HEK293 (cell line): ENCODE measurements at regions not wholly inside any gene's neighbourhood (a gene's known extent, or its start where the extent isn't known, plus 50 kb on each side); places are given as distances from the start of the nearest gene placed in this dataset.

Experiments used
- CTCF ChIA-PET: fragments of 350-600 bp; formaldehyde crosslinking; extraction: SDS; loops from one replicate; lab custom pipeline; 2021; ENCODE audit warnings: antibody characterized with exemption; lab: Yijun Ruan, JAX
- POLR2A ChIA-PET: fragments of 300-600 bp; formaldehyde crosslinking; extraction: SDS; loops from one replicate; lab custom pipeline; 2020; ENCODE audit warnings: antibody characterized with exemption, inconsistent platforms; lab: Yijun Ruan, JAX
- H3K27ac ChIP-seq: fragments of 200-500 bp; sonication (Bioruptor generic); 2 replicates; pipeline ENCODE4 v1.5.1; 2014; ENCODE audit warnings: low read depth, low read length, control low read depth, inconsistent platforms; ENCODE audit errors: extremely low read depth
- H3K36me3 ChIP-seq, 2 experiments: fragments of 200-500 bp in 1 of 2; sonication (Bioruptor generic) in 1 of 2; 1 replicate in 1 of 2; 2 replicates in 1 of 2; pipeline ENCODE4 v1.5.1; 2014 to 2017; ENCODE audit warnings: inconsistent platforms in 2 of 2, low read length in 2 of 2; ENCODE audit not compliant: control insufficient read depth in 2 of 2, insufficient read depth in 1 of 2
- H3K4me1 ChIP-seq: fragments of 200-500 bp; sonication (Bioruptor generic); 2 replicates; pipeline ENCODE4 v1.5.1; 2014; ENCODE audit warnings: mild to moderate bottlenecking, low read length, inconsistent platforms; ENCODE audit not compliant: control insufficient read depth, insufficient read depth
- H3K4me3 ChIP-seq: 2 replicates; pipeline ENCODE4 v1.5.1; 2011; ENCODE audit warnings: low read depth, mild to moderate bottlenecking, control low read depth, low read length, moderate library complexity
- H3K9me3 ChIP-seq: fragments of 200-500 bp; sonication (Bioruptor generic); 2 replicates; pipeline ENCODE4 v1.5.1; 2014; ENCODE audit warnings: low read depth, low read length, inconsistent platforms; ENCODE audit not compliant: control insufficient read depth, insufficient read depth
- GLI4 ChIP-seq: fragments of 450-650 bp; formaldehyde crosslinking; IDR thresholded peaks from 2 replicates; pipeline ENCODE4 v1.5.1; 2016; ENCODE audit warnings: missing biosample characterization, missing genetic modification characterization
- PRDM1 ChIP-seq: fragments of 450-650 bp; formaldehyde crosslinking; IDR thresholded peaks from 2 replicates; pipeline ENCODE4; 2016; ENCODE audit warnings: missing biosample characterization, missing genetic modification characterization
- RBAK ChIP-seq: fragments of 450-650 bp; formaldehyde crosslinking; IDR thresholded peaks from 2 replicates; pipeline ENCODE4 v1.5.1; 2016; ENCODE audit warnings: missing biosample characterization, missing genetic modification characterization
- SALL2 ChIP-seq: fragments of 450-650 bp; formaldehyde crosslinking; IDR thresholded peaks from 2 replicates; pipeline ENCODE4 v1.5.0; 2017; ENCODE audit warnings: missing biosample characterization, mild to moderate bottlenecking, missing genetic modification characterization, borderline replicate concordance
- YY2 ChIP-seq: fragments of 450-650 bp; formaldehyde crosslinking; IDR thresholded peaks from 2 replicates; pipeline ENCODE4 v1.5.1; 2016; ENCODE audit warnings: missing biosample characterization, missing genetic modification characterization
- ZBTB21 ChIP-seq: fragments of 450-650 bp; formaldehyde crosslinking; IDR thresholded peaks from 2 replicates; pipeline ENCODE4 v1.5.1; 2017; ENCODE audit warnings: missing biosample characterization, missing genetic modification characterization
- ZBTB8A ChIP-seq: fragments of 450-650 bp; formaldehyde crosslinking; IDR thresholded peaks from 2 replicates; pipeline ENCODE4 v1.5.1; 2016; ENCODE audit warnings: missing biosample characterization, missing genetic modification characterization
- ZFP3 ChIP-seq: fragments of 450-650 bp; formaldehyde crosslinking; IDR thresholded peaks from 2 replicates; pipeline ENCODE4 v1.5.1; 2016; ENCODE audit warnings: low read depth, missing biosample characterization, missing genetic modification characterization
- ZNF114 ChIP-seq: fragments of 450-650 bp; formaldehyde crosslinking; IDR thresholded peaks from 2 replicates; pipeline ENCODE4 v1.5.0; 2017; ENCODE audit warnings: missing biosample characterization, missing genetic modification characterization
- ZNF132 ChIP-seq: fragments of 450-650 bp; formaldehyde crosslinking; IDR thresholded peaks from 2 replicates; pipeline ENCODE4 v1.5.1; 2017; ENCODE audit warnings: missing biosample characterization, missing genetic modification characterization, borderline replicate concordance
- ZNF16 ChIP-seq: fragments of 450-650 bp; formaldehyde crosslinking; IDR thresholded peaks from 2 replicates; pipeline ENCODE4 v1.5.1; 2016; ENCODE audit warnings: low read depth, missing biosample characterization, missing genetic modification characterization
- ZNF175 ChIP-seq: fragments of 450-650 bp; formaldehyde crosslinking; IDR thresholded peaks from 2 replicates; pipeline ENCODE4 v1.5.1; 2016; ENCODE audit warnings: missing biosample characterization, missing genetic modification characterization
- ZNF274 ChIP-seq, 2 experiments: fragments of 200-500 bp in 1 of 2; fragments of 450-650 bp in 1 of 2; sonication (Bioruptor generic) in 1 of 2; formaldehyde crosslinking in 1 of 2; IDR thresholded peaks; 2 replicates each; pipeline versions ENCODE4 v1.5.1 to v1.6.1; 2014 to 2016; ENCODE audit warnings: borderline replicate concordance in 1 of 2, inconsistent platforms in 1 of 2, low read length in 1 of 2, missing biosample characterization in 1 of 2, missing genetic modification characterization in 1 of 2
- ZNF302 ChIP-seq: fragments of 450-650 bp; formaldehyde crosslinking; IDR thresholded peaks from 2 replicates; pipeline ENCODE4 v1.5.1; 2016; ENCODE audit warnings: missing biosample characterization, missing genetic modification characterization, low read depth
- ZNF350 ChIP-seq: fragments of 450-650 bp; formaldehyde crosslinking; IDR thresholded peaks from 2 replicates; pipeline ENCODE4 v1.5.0; 2017; ENCODE audit warnings: missing biosample characterization, mild to moderate bottlenecking, missing genetic modification characterization
- ZNF354C ChIP-seq: fragments of 450-650 bp; formaldehyde crosslinking; IDR thresholded peaks from 2 replicates; pipeline ENCODE4 v1.5.1; 2016; ENCODE audit warnings: missing biosample characterization, missing genetic modification characterization, low read depth, borderline replicate concordance
- ZNF521 ChIP-seq: fragments of 450-650 bp; formaldehyde crosslinking; IDR thresholded peaks from 2 replicates; pipeline ENCODE4 v1.5.1; 2017; ENCODE audit warnings: missing biosample characterization, mild to moderate bottlenecking, missing genetic modification characterization
- ZNF558 ChIP-seq: fragments of 450-650 bp; formaldehyde crosslinking; IDR thresholded peaks from 2 replicates; pipeline ENCODE4 v1.5.1; 2016; ENCODE audit warnings: missing biosample characterization, missing genetic modification characterization
- ZNF610 ChIP-seq: fragments of 450-650 bp; formaldehyde crosslinking; IDR thresholded peaks from 2 replicates; pipeline ENCODE4 v1.5.1; 2016; ENCODE audit warnings: missing biosample characterization, missing genetic modification characterization, borderline replicate concordance
- ZNF654 ChIP-seq: fragments of 450-650 bp; formaldehyde crosslinking; IDR thresholded peaks from 2 replicates; pipeline ENCODE4 v1.5.1; 2016; ENCODE audit warnings: low read depth, missing biosample characterization, missing genetic modification characterization
- ZNF664 ChIP-seq: fragments of 450-650 bp; formaldehyde crosslinking; IDR thresholded peaks from 2 replicates; pipeline ENCODE4 v1.5.1; 2016; ENCODE audit warnings: missing biosample characterization, missing genetic modification characterization
- ZNF707 ChIP-seq: fragments of 450-650 bp; formaldehyde crosslinking; IDR thresholded peaks from 2 replicates; pipeline ENCODE4 v1.5.1; 2016; ENCODE audit warnings: missing biosample characterization, missing genetic modification characterization
- ZNF76 ChIP-seq: fragments of 450-650 bp; formaldehyde crosslinking; IDR thresholded peaks from 2 replicates; pipeline ENCODE4; 2016; ENCODE audit warnings: low read depth, missing biosample characterization, missing genetic modification characterization, borderline replicate concordance
- ZNF777 ChIP-seq: fragments of 450-650 bp; formaldehyde crosslinking; IDR thresholded peaks from 2 replicates; pipeline ENCODE4 v1.5.1; 2017; ENCODE audit warnings: missing biosample characterization, missing genetic modification characterization, borderline replicate concordance
- ZSCAN16 ChIP-seq: fragments of 450-650 bp; formaldehyde crosslinking; IDR thresholded peaks from 2 replicates; pipeline ENCODE4 v1.5.1; 2016; ENCODE audit warnings: missing biosample characterization, missing genetic modification characterization
- TF ChIP-seq, protein P1 (sequence below): fragments of 450-650 bp; formaldehyde crosslinking; IDR thresholded peaks from 2 replicates; pipeline ENCODE4 v1.5.1; 2016; ENCODE audit warnings: missing biosample characterization, missing genetic modification characterization
- TF ChIP-seq, protein P2 (sequence below): fragments of 450-650 bp; IDR thresholded peaks from 2 replicates; pipeline ENCODE4 v1.5.1; 2018; ENCODE audit warnings: missing biosample characterization, mild to moderate bottlenecking, missing genetic modification characterization
- TF ChIP-seq, protein P3 (sequence below): fragments of 450-650 bp; formaldehyde crosslinking; IDR thresholded peaks from 2 replicates; pipeline ENCODE4 v1.5.1; 2017; ENCODE audit warnings: missing biosample characterization, missing genetic modification characterization

DNA sequence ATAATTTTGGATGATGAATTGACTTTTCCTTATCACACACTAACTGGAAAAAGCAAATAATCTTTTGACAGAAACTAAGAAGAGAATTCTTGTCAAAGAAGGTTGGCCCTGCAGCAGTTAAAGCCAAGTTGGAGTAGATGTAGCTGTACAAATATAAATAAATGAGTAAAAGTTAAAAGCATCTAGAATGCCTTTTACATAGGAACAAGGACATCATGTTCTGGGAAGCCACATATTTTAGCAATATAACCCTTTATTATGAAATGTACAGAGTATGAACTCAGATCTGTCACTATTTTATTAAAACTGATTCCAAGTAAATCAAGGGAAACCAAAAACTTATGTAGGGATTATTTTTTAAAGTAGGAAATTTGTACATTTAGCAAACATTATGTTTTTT lies 269.4 kb upstream of the FAT4 start:
- CTCF ChIA-PET = no interaction called here
- TF ChIP-seq, protein P1, sequence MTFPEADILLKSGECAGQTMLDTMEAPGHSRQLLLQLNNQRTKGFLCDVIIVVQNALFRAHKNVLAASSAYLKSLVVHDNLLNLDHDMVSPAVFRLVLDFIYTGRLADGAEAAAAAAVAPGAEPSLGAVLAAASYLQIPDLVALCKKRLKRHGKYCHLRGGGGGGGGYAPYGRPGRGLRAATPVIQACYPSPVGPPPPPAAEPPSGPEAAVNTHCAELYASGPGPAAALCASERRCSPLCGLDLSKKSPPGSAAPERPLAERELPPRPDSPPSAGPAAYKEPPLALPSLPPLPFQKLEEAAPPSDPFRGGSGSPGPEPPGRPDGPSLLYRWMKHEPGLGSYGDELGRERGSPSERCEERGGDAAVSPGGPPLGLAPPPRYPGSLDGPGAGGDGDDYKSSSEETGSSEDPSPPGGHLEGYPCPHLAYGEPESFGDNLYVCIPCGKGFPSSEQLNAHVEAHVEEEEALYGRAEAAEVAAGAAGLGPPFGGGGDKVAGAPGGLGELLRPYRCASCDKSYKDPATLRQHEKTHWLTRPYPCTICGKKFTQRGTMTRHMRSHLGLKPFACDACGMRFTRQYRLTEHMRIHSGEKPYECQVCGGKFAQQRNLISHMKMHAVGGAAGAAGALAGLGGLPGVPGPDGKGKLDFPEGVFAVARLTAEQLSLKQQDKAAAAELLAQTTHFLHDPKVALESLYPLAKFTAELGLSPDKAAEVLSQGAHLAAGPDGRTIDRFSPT = no peak
- TF ChIP-seq ZNF350 (tag by site-specific recombination) (no peak), YY2 (no peak), ZNF132 (no peak), ZNF354C (tag by site-specific recombination) (no peak), GLI4 (tag by site-specific recombination) (no peak), ZNF175 (tag by site-specific recombination) (no peak), ZNF558 (tag by site-specific recombination) (no peak), ZNF521 (tag by site-specific recombination) (no peak), ZNF777 (tag by site-specific recombination) (no peak), ZNF274 (IDR thresholded peaks at IDR 0.05; ENCODE audit: low read length) (no peak), ZNF274 (tag by site-specific recombination; IDR thresholded peaks at IDR 0.05; ENCODE audit: borderline replicate concordance) (no peak), ZSCAN16 (tag by site-specific recombination) (no peak), PRDM1 (no peak), ZNF707 (tag by site-specific recombination) (no peak), ZNF654 (no peak), RBAK (tag by site-specific recombination) (no peak), ZNF302 (no peak)
- TF ChIP-seq, protein P2, sequence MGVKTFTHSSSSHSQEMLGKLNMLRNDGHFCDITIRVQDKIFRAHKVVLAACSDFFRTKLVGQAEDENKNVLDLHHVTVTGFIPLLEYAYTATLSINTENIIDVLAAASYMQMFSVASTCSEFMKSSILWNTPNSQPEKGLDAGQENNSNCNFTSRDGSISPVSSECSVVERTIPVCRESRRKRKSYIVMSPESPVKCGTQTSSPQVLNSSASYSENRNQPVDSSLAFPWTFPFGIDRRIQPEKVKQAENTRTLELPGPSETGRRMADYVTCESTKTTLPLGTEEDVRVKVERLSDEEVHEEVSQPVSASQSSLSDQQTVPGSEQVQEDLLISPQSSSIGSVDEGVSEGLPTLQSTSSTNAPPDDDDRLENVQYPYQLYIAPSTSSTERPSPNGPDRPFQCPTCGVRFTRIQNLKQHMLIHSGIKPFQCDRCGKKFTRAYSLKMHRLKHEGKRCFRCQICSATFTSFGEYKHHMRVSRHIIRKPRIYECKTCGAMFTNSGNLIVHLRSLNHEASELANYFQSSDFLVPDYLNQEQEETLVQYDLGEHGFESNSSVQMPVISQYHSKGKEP (tag by site-specific recombination) = no peak
- TF ChIP-seq, all 188 proteins: peak for 0
- POLR2A ChIA-PET = no interaction called here

DNA sequence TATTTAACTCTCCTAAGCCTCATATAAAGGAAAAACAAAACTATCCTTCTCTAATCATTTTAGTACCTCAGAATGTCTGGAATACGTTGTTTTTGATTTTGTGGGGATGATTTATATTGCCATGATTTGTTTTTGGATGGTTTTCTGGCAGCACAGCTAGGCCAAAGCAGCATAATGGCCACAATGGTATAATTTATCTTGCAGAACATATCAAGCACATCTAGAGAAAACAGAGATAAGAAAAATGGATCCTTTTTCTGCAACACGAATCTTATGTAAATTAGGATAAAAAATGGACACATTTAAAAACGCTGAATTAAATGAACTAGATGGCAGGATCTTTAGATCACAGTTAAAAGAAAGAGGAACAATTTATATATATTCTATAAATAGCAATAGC lies 269.9 kb upstream of the FAT4 start:
- no peaks in the 10 kb centered on the region for H3K36me3 ChIP-seq
- H3K9me3 ChIP-seq = no peaks in the 10 kb centered on the region
- no peaks in the 10 kb centered on the region for H3K4me1 ChIP-seq
- H3K27ac ChIP-seq = no peak overlapping the region
- ChIA-PET POLR2A (no interaction called here), CTCF (no interaction called here)
- no peak overlapping the region for H3K4me3 ChIP-seq
- TF ChIP-seq ZBTB21 = no peak
- no peak for TF ChIP-seq SALL2 (tag by site-specific recombination)
- TF ChIP-seq, protein P3, sequence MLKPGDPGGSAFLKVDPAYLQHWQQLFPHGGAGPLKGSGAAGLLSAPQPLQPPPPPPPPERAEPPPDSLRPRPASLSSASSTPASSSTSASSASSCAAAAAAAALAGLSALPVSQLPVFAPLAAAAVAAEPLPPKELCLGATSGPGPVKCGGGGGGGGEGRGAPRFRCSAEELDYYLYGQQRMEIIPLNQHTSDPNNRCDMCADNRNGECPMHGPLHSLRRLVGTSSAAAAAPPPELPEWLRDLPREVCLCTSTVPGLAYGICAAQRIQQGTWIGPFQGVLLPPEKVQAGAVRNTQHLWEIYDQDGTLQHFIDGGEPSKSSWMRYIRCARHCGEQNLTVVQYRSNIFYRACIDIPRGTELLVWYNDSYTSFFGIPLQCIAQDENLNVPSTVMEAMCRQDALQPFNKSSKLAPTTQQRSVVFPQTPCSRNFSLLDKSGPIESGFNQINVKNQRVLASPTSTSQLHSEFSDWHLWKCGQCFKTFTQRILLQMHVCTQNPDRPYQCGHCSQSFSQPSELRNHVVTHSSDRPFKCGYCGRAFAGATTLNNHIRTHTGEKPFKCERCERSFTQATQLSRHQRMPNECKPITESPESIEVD (tag by site-specific recombination) = no peak
- no peak for TF ChIP-seq ZNF16 (tag by site-specific recombination)
- TF ChIP-seq ZNF274 (IDR thresholded peaks at IDR 0.05; ENCODE audit: low read length) = no peak
- no peak for TF ChIP-seq ZNF274 (tag by site-specific recombination; IDR thresholded peaks at IDR 0.05; ENCODE audit: borderline replicate concordance)
- TF ChIP-seq ZBTB8A = no peak
- TF ChIP-seq ZNF610 = no peak
- no peak for TF ChIP-seq ZNF76
- no peak for TF ChIP-seq ZNF664
- no peak for TF ChIP-seq ZNF114 (tag by site-specific recombination)
- no peak for TF ChIP-seq ZFP3 (tag by site-specific recombination)

More for the DNA sequence above, 269.4 kb upstream of the FAT4 start:
- H3K4me1 ChIP-seq = no peaks in the 10 kb centered on the region
- H3K4me3 ChIP-seq = no peak overlapping the region
- H3K27ac ChIP-seq = no peak overlapping the region
- no peaks in the 10 kb centered on the region for H3K36me3 ChIP-seq
- H3K9me3 ChIP-seq = no peaks in the 10 kb centered on the region
